Mesothelial cell of epicardium (in vitro differentiated cells): ENCODE measurements at regions not wholly inside any gene's neighbourhood (a gene's known extent, or its start where the extent isn't known, plus 50 kb on each side); places are given as distances from the start of the nearest gene placed in this dataset.
"Not testable (repeated sequence)": the region's sequence is repeated elsewhere in the genome, so short reads cannot be mapped to it uniquely, and the experiment has no call there.

ENCODE experiments used
- DNase-seq, 2 experiments: peaks; one replicate each; pipeline ENCODE4 v3.0.0; 2021; ENCODE audit warnings: low spot score in 2 of 2; ENCODE audit not compliant: unreplicated experiment in 2 of 2
- H3K27ac Mint-ChIP-seq: 2 replicates; pipeline ENCODE4 v1.8.0; 2021; ENCODE audit warnings: mixed read lengths
- H3K27me3 Mint-ChIP-seq: 2 replicates; pipeline ENCODE4 v1.8.0; 2021; ENCODE audit warnings: low read depth, mixed read lengths
- H3K36me3 Mint-ChIP-seq: 2 replicates; pipeline ENCODE4 v1.8.0; 2021; ENCODE audit warnings: mixed read lengths
- H3K4me1 Mint-ChIP-seq: 2 replicates; pipeline ENCODE4 v1.8.0; 2021; ENCODE audit warnings: mixed read lengths
- H3K4me3 Mint-ChIP-seq: 2 replicates; pipeline ENCODE4 v1.8.0; 2021; ENCODE audit warnings: mild to moderate bottlenecking, moderate library complexity, mixed read lengths
- H3K9me3 Mint-ChIP-seq: 2 replicates; pipeline ENCODE4 v1.8.0; 2021; ENCODE audit warnings: mixed read lengths
- TF ChIP-seq, protein P1 (sequence below): fragments of 200-600 bp; sonication (generic); IDR thresholded peaks from one replicate; pipeline ENCODE4 v1.5.0; 2021; ENCODE audit warnings: antibody characterized with exemption; ENCODE audit not compliant: unreplicated experiment

DNA sequence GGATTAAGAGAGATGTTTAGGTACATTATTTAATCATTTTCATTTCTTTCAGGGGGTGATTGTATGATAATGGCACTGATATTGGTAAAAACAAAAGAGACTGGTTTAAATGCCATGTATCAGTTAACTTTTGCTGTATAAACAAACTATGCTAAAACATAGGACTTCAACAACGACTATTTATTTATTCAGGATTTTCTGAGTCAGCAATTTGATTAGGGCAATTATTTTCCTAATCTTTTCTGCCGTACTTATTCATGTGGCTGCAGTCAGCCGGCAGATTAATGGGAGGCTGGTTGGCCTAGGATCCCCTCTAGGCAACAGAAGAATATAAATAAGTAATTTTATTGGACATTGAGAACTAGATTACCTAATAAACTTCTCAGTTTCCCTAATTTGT is 661.7 kb upstream of the RAG2 start:
- Mint-ChIP-seq H3K9me3 (no peaks in the 10 kb centered on the region), H3K27ac (no peak overlapping the region), H3K27me3 (no peaks in the 10 kb centered on the region), H3K36me3 (no peaks in the 10 kb centered on the region), H3K4me3 (no peak overlapping the region), H3K4me1 (no peaks in the 10 kb centered on the region)
- TF ChIP-seq, protein P1, sequence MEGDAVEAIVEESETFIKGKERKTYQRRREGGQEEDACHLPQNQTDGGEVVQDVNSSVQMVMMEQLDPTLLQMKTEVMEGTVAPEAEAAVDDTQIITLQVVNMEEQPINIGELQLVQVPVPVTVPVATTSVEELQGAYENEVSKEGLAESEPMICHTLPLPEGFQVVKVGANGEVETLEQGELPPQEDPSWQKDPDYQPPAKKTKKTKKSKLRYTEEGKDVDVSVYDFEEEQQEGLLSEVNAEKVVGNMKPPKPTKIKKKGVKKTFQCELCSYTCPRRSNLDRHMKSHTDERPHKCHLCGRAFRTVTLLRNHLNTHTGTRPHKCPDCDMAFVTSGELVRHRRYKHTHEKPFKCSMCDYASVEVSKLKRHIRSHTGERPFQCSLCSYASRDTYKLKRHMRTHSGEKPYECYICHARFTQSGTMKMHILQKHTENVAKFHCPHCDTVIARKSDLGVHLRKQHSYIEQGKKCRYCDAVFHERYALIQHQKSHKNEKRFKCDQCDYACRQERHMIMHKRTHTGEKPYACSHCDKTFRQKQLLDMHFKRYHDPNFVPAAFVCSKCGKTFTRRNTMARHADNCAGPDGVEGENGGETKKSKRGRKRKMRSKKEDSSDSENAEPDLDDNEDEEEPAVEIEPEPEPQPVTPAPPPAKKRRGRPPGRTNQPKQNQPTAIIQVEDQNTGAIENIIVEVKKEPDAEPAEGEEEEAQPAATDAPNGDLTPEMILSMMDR = no peak
- DNase-seq = no peak

DNA sequence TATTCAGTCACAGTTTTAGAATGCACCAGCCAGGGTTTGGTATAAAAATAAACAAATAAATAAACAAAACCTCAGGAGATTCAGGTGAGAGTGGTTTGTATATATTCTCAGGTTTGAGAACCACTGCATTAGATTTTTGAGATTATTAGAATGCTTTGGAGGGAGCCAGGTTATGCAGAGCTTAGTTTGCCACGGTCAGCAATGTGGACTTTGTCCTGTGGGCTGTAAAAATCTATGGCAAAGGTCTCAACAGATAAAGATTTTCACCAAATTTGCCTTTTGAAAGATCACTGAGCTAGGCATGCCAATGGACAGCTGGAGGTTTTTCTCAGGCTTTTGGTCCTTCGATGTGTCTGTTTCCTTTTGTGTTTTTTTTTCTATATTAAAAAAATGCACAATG is 650.1 kb upstream of the RAG2 start:
- H3K9me3 Mint-ChIP-seq = peaks cover 14% of the 10 kb centered on the region
- no peaks in the 10 kb centered on the region for H3K4me1 Mint-ChIP-seq
- H3K27ac Mint-ChIP-seq = no peak overlapping the region
- H3K4me3 Mint-ChIP-seq = no peak overlapping the region
- DNase-seq = no peak
- TF ChIP-seq, protein P1 = no peak
- no peaks in the 10 kb centered on the region for H3K36me3 Mint-ChIP-seq
- H3K27me3 Mint-ChIP-seq = no peaks in the 10 kb centered on the region

DNA sequence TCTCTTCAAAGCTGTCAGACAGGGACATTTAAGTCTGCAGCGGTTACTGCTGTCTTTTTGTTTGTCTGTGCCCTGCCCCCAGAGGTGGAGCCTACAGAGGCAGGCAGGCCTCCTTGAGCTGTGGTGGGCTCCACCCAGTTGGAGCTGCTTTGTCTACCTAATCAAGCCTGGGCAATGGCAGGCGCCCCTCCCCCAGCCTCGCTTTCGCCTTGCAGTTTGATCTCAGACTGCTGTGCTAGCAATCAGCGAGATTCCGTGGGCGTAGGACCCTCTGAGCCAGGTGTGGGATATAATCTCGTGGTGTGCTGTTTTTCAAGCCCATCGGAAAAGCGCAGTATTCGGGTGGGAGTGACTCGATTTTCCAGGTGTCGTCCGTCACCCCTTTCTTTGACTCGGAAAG is 648.1 kb upstream of the RAG2 start:
- DNase-seq, H3K9me3 Mint-ChIP-seq, H3K27me3 Mint-ChIP-seq, H3K36me3 Mint-ChIP-seq, H3K4me3 Mint-ChIP-seq, H3K27ac Mint-ChIP-seq, H3K4me1 Mint-ChIP-seq: not testable (repeated sequence)

DNA sequence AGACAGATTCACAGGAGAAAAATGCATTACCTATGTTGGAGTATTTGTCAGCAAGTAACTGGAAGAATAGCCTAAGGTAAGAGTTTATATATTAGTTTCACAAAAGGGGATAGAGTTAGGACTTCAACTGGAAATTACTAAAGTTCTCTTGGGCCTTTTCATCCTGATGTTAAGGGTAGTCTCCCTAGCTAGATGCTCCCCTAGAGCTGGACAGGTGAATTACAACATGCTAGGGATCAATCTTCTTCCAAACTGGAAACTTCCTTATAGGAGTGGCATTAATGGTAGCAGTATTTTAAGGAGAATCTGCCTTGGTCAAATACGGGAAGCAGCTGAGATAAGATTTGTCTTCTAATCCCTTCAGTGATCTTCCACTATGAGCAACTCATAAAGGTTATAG is 632.8 kb upstream of the RAG2 start:
- H3K9me3 Mint-ChIP-seq = peaks cover 7% of the 10 kb centered on the region
- H3K27me3 Mint-ChIP-seq = no peaks in the 10 kb centered on the region
- H3K27ac Mint-ChIP-seq = no peak overlapping the region
- H3K4me1 Mint-ChIP-seq = peaks cover 1% of the 10 kb centered on the region
- no peak overlapping the region for H3K4me3 Mint-ChIP-seq
- H3K36me3 Mint-ChIP-seq = no peaks in the 10 kb centered on the region
- DNase-seq = no peak
- TF ChIP-seq, protein P1 = no peak

DNA sequence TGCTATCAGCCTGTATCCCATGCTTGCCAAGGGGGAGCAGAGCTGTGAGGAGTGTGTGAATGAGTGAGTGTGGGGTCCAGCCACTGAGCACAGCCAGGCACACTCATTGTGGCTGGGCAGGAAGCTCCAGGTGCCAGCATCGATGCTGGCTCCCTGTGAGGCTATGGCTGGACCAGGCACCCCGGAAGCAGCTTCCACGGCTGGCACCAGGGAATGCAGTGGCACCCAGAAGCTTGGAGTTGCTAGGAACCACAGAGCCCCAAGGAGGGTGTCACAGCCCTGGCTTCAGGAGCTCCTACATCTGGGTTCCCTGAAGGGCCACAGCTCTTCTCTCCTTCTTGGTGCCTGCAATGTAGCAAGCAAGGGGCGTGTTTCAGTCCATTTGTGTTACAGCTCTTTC is 625.9 kb upstream of the RAG2 start:
- H3K4me3 Mint-ChIP-seq = no peak overlapping the region
- TF ChIP-seq, protein P1 = no peak
- H3K27me3 Mint-ChIP-seq = no peaks in the 10 kb centered on the region
- H3K36me3 Mint-ChIP-seq = no peaks in the 10 kb centered on the region
- peaks cover 16% of the 10 kb centered on the region for H3K9me3 Mint-ChIP-seq
- no peak for DNase-seq
- H3K4me1 Mint-ChIP-seq = no peaks in the 10 kb centered on the region
- H3K27ac Mint-ChIP-seq = no peak overlapping the region

DNA sequence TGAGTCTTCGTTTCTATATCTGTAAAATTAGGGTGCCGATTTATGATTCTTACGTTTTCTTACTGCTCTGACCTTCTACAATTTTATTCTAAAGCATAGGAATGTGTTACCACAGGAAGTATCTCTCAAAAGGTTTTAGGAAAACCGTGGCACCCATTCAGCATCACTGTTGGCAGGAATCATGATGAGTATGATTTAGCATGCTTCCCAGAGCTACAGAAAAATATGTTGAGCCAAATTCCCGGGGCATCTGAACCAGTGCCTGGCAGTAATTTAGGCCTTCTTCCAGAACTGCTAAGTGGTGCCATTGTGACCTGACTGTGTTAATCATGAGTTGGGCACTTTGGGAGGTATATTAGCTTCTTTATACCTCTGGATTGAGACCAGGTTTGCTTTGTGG is 605.0 kb upstream of the RAG2 start:
- TF ChIP-seq, protein P1 = no peak
- DNase-seq = no peak
- Mint-ChIP-seq H3K36me3 (no peaks in the 10 kb centered on the region), H3K9me3 (peaks cover 13% of the 10 kb centered on the region), H3K4me1 (no peaks in the 10 kb centered on the region), H3K4me3 (no peak overlapping the region), H3K27ac (no peak overlapping the region), H3K27me3 (no peaks in the 10 kb centered on the region)
